Glomerular visceral epithelial cell (primary cell): ENCODE measurements at regions not wholly inside any gene's neighbourhood (a gene's known extent, or its start where the extent isn't known, plus 50 kb on each side); places are given as distances from the start of the nearest gene placed in this dataset.
"Not testable (repeated sequence)": the region's sequence is repeated elsewhere in the genome, so short reads cannot be mapped to it uniquely, and the experiment has no call there.

Experiments used
- DNase-seq: peaks from one replicate; pipeline ENCODE4 v3.0.0-alpha.2; 2016; ENCODE audit errors: extremely low spot score

GRCh38 chr16:85275533-85276249 lies 163.4 kb upstream of the CIBAR2 start:
- DNase-seq = peak; percentile 47

GRCh38 chr16:85276258-85276657 lies 164.0 kb upstream of the CIBAR2 start:
- DNase-seq = no peak

- DNase-seq = no peak
These were observed 164.4 kb upstream of the CIBAR2 start for GRCh38 chr16:85276721-85277120.

GRCh38 chr16:85278839-85279238 lies 166.6 kb upstream of the CIBAR2 start:
- DNase-seq = no peak

- no peak for DNase-seq
These were observed 167.1 kb upstream of the CIBAR2 start for GRCh38 chr16:85279402-85279801.

GRCh38 chr16:85279825-85280545 lies 167.7 kb upstream of the CIBAR2 start:
- DNase-seq = no peak

GRCh38 chr16:85281181-85281580 lies 168.9 kb upstream of the CIBAR2 start:
- no peak for DNase-seq

- DNase-seq = no peak
These were observed 170.6 kb upstream of the CIBAR2 start for GRCh38 chr16:85282842-85283241.

GRCh38 chr16:85283305-85284050 lies 171.2 kb upstream of the CIBAR2 start:
- no peak for DNase-seq

- DNase-seq = no peak
These were observed 172.0 kb upstream of the CIBAR2 start for GRCh38 chr16:85284141-85284817.

- DNase-seq = no peak
These were observed 173.4 kb upstream of the CIBAR2 start for GRCh38 chr16:85285681-85286065.

GRCh38 chr16:85286066-85286831 lies 174.0 kb upstream of the CIBAR2 start:
- no peak for DNase-seq

- DNase-seq = no peak
These were observed 174.9 kb upstream of the CIBAR2 start for GRCh38 chr16:85286951-85287814.

- not testable (repeated sequence) for DNase-seq
These were observed 175.5 kb upstream of the CIBAR2 start for GRCh38 chr16:85287815-85288109.

- DNase-seq = no peak
These were observed 176.1 kb upstream of the CIBAR2 start for GRCh38 chr16:85288341-85288868.

- DNase-seq = no peak
These were observed 176.8 kb upstream of the CIBAR2 start for GRCh38 chr16:85288869-85289660.

- no peak for DNase-seq
These were observed 177.7 kb upstream of the CIBAR2 start for GRCh38 chr16:85289760-85290625.

- DNase-seq = no peak
These were observed 178.5 kb upstream of the CIBAR2 start for GRCh38 chr16:85290626-85291301.
